ENCODE measurements at regions not wholly inside any gene's neighbourhood (a gene's known extent, or its start where the extent isn't known, plus 50 kb on each side); places are given as distances from the start of the nearest gene placed in this dataset.
"Not testable (repeated sequence)": the region's sequence is repeated elsewhere in the genome, so short reads cannot be mapped to it uniquely, and the experiment has no call there.

GRCh38 chr11:71723991-71724390 lies 109.0 kb upstream of the DEFB108B start:
- not testable (repeated sequence) for DNase-seq

GRCh38 chr11:71730748-71731147 lies 102.3 kb upstream of the DEFB108B start:
- not testable (repeated sequence) for DNase-seq

GRCh38 chr11:71734368-71734767 lies 98.6 kb upstream of the DEFB108B start:
- not testable (repeated sequence) for DNase-seq

GRCh38 chr11:71738317-71738716 lies 94.7 kb upstream of the DEFB108B start:
- DNase-seq = not testable (repeated sequence)

- DNase-seq = not testable (repeated sequence)
Measured at GRCh38 chr11:71743385-71743784, 89.6 kb upstream of the DEFB108B start.

GRCh38 chr11:71745656-71746055 lies 87.3 kb upstream of the DEFB108B start:
- not testable (repeated sequence) for DNase-seq

GRCh38 chr11:71746263-71746662 lies 86.7 kb upstream of the DEFB108B start:
- DNase-seq = not testable (repeated sequence)

GRCh38 chr11:71748965-71749620 lies 83.9 kb upstream of the DEFB108B start:
- DNase-seq = not testable (repeated sequence)

- DNase-seq = not testable (repeated sequence)
Measured at GRCh38 chr11:71750908-71751307, 82.1 kb upstream of the DEFB108B start.

GRCh38 chr11:71764695-71765491 lies 68.1 kb upstream of the DEFB108B start:
- not testable (repeated sequence) for DNase-seq

- not testable (repeated sequence) for DNase-seq
Measured at GRCh38 chr11:71767016-71767415, 66.0 kb upstream of the DEFB108B start.

GRCh38 chr11:71772193-71772592 lies 60.8 kb upstream of the DEFB108B start:
- not testable (repeated sequence) for DNase-seq

- no peak for DNase-seq
Measured at GRCh38 chr11:71774603-71775222, 58.3 kb upstream of the DEFB108B start.

GRCh38 chr11:71780116-71780515 lies 52.9 kb upstream of the DEFB108B start:
- DNase-seq = not testable (repeated sequence)

- DNase-seq = not testable (repeated sequence)
Measured at GRCh38 chr11:71780771-71781170, 52.2 kb upstream of the DEFB108B start.

- not testable (repeated sequence) for DNase-seq
Measured at GRCh38 chr11:71781491-71781890, 51.5 kb upstream of the DEFB108B start.

- DNase-seq = not testable (repeated sequence)
Measured at GRCh38 chr11:71782229-71782861, 50.7 kb upstream of the DEFB108B start.

- DNase-seq = not testable (repeated sequence)
Measured at GRCh38 chr11:71783191-71783590, 49.8 kb upstream of the DEFB108B start.

Data from NCI-H1048 (cell line).